ENCODE measurements at regions not wholly inside any gene's neighbourhood (a gene's known extent, or its start where the extent isn't known, plus 50 kb on each side); places are given as distances from the start of the nearest gene placed in this dataset.

DNA sequence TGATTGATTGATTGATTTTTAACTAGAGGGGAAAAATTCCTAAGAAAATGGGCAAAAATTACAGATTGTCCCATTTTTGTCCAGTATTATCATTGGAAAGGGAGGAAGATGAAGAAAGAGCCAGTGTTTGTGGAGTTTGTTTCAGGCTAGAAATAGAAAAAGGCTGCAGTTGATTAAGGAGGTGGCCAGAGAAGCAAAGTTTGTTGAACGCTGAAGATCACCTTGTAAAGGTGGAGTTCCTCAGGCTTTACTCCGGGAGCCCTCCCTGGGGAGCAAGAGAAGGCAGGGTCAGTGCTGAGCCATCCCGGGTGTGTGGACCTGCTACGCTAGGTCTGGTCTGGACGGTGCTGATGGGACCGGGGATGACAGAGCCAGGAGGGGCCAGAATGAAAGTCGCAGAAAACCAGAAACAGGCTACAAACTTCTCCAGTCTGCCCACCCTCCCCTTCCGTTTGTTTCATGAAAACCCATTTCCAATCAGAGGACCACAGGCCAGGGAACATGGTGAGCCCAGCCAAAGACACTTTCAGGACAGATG is 222.6 kb upstream of the FOXF1 start:
- no peak for DNase-seq

DNA sequence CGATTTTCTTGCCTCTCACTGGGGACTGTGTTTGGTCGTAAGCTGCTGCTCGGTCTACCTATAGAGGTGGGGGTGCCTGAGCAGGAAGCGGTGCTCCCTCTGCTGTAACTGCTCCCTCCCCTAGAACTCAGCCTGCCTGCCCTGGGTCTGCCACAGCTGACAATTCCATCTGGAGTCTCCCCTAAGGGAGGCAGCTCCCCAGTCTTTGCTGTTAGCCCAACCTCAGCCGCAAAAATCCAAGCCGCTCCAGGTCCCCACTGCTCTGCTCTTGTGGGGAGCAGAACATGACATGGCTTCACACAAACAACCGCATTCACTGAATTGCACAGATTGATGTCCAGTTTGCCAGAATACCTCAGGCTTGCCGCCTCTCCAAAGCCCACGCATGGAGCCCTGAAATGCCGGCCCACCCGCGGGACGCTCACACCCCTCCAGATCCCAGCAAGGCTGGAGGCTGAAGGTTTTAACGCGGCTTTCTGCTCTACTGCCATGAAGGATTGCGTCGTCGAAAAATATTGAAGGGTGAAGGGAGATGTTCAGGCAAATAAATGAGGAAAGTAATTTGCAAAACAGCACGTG is 221.5 kb upstream of the FOXF1 start:
- DNase-seq = no peak

DNA sequence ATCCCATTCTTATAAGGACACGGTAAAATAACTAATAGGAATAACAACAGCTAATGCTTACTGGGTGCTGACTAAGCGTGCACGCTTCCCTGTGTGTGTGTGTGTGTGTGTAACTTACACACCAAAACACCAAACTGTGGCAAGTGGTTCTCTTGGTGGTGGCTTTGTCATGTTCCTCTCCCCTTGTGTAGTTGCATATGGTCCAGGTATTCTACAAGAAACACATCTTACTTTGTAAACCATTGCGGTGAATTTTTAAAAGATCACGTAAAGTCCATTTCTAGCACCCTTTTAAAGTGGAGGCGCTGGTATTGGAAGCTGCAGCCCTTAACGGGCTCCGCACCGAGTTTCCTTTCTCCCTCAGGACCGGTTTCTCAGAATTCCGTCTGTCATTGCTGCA is 221.0 kb upstream of the FOXF1 start:
- no peak for DNase-seq

DNA sequence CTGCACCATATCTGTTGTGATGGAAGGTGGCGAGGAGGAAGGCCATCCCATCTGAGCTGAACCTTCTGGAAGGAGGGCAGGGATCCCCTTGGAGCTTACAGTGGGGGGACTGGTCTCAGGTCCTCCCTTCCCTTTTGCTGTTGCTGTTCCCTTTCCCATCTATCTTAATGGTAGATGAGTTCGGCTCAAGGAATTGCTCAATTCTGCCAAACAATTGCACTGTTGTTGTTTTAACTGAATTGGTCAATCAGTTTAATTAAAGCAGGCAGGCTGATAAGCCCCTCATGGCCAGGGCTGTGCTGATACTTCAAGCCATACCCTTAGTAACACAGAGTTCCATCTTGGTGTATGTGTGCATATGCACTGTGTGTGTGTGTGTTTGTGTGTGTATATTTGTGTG is 220.4 kb upstream of the FOXF1 start:
- no peak for DNase-seq

DNA sequence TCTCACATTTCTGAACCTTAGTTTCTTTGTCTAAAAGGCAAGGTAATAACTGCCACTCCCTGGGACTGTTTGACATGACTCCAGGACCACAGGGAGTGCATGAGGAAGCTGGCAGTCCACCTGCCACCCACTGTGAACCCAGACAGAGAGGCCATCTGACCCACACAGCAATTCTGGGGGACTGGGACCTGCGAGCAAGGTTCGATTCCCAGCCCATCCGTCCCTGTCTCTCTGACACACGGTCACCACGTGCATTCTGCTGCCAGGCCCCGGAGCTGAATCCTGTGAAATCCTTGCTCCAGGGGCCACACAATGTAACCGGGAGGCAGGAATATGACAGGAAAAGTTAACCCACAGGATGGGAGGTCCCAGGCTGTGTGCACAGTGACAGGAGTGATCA is 218.8 kb upstream of the FOXF1 start:
- DNase-seq = no peak

DNA sequence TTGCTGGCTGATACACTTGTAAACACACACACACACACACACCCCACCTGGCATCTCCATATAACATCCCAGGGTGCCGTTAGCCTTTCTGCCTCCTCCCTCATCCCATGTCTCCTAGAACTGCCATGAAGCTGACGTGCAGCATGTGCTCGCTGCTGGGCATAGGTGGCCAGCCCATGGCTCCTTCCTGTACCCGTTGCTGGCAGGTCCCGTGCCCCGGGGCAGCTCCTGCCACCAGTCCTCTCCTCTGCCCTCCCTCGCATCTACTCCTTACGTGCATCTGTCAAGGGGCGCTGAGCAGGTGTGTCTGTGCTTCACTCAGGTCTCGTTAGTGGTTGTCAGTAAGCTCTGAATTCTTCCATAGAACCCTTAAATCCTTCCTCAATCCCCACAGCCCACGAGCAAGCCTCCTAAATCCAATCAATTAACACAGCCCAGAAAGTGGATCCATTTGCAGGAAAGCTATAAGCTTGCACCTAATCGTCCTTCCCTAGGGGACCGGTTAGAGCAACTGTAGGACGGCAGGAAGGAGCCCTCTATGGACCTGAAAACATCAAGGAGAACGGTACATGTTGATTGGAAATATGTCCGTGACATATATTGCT is 218.1 kb upstream of the FOXF1 start:
- DNase-seq = no peak

DNA sequence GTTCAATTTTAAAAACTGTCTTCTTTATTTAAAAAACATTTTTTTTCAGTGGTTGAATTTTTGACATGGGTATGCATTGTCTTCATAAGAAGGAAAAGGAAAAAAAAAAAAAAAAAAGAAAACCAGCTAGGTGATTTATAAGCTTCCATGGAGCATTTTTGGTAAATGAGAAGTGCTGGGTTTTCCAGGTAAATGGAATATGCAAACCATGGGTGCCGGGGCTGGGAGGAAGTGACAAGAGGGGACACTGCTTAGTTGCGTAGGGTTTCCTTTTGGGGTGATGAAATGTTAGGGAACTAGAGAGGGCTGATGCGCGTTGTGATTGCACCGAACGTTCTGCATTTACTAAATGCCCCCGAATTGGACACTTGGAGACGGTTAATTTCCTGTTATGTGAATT is 217.4 kb upstream of the FOXF1 start:
- DNase-seq = no peak

DNA sequence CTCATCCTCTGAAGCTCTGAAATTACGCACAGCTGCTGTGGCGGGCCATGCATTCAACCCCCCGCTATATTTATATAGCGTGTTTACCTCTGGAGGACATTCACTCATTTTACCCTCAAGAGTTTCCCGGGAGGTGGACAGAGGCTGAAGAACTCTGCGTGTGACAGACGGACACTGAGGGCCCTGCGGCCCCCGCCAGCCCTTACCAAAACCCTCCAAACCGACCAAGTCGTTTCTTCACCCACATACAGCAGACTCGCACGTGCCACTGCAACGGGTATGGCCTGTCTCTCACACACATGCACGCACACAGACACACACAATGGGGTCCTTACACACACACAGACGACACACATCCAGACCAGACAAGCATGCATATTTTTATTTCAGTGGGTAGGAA is 216.4 kb upstream of the FOXF1 start:
- DNase-seq = no peak

DNA sequence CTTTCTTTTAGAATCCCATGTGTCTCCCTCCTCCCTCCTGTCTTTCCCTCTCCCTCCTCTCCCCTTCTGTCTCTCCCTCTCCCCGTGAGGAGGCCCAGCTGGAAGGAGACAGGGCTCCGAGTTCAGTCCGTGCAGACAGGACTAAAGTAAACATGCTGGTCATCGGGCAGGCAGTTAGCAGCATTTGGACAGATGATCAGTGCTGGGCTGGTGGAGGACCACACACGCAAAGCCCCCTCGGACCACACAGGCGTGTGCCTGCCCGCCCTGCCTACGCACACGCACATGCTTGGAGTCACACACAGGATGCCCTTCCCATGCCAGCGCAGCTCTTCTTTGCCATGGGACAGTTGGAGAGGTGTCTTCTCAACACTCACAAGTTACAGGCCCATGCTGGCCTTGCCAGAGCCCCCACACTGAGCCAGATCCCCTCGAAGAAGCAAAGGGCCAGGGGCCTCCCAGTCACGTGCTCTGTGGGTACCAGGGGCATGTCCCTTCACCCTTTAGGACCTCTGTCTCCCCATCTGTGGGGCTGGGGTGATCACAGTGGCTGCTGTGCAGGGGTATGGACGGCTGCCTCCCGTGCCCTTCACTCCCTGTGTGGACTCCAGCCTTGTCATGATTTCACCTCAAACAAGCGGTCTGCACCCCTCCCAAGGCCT is 215.7 kb upstream of the FOXF1 start:
- no peak for DNase-seq

DNA sequence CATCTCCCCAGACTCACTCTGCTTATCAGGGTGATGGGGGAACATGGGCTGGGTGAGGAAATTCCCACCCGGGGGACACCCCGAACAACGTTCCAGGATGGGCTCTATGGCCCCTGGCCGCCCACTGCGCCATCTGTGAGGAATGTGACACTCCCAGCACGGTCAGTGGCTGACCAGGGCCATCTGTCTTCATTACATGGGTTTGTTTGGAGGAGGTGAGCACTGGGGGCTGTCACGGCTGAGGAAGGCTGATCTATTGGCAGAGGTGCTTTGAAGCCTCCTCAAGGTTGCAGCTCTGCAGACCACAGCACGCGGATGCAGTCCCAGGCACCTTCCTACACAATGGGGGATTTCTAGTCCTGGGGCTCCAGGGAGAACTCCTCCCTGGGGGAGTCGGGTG is 214.1 kb upstream of the FOXF1 start:
- DNase-seq = no peak

DNA sequence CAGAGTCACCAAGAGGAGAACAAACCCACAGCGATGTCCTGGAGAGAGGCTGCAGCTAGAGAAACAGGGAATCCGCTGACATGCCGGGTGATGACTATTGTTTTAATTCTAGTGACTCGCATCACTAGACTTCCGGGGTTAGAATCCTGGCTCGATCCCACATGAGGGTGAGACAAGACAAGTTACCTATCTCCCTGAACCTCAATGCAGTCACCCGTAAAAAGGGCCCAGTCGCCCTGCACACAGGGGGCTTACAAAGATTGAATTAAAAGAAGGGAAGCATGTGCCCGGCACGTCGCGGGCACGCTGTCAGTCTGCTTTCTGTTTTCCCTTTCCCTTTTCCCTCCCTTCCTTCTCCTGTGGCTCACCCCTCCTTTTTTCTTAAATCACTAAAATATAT is 212.9 kb upstream of the FOXF1 start:
- DNase-seq = no peak

DNA sequence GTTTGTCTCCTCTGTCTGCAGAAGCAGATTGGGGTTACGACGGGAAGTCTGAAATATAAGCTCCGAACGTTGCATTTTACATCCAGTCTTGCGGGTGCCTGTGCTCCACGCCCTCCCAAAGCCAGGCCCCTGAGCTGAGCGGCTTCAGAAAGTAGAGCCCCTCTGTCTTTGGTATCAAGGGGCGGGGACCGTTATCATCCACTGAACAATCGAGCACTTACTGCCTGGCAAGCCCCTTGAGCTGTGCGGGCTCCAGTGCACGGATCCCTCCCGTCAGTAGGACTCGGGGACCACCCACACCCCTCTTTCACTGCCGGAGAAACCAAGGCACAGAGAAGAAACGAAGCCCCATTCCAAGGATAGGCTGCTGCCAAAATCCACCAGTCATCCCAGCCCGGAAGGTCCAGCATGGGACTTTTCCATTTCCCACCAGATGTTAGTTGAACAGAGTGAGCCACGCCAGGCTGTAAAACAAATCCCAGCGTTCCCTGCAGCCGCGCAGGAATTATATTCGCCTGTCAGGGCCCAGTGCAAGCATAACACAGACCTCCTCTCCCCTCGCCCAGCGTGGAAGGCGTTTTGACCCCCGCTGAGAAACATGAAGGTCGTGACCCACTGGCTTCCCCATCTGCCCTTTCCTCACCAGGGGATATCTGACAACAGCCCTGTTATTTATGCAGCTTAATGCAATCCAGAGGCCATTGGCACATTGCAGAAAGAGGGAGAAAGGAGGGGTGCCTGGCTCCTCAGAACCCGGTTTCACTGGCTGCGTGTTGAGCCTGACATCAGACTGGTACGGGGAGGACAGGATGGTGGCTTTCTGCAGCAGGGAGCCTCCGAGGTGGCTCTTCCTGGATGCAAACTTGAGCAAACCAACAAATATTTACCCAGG is 212.2 kb upstream of the FOXF1 start:
- no peak for DNase-seq

DNA sequence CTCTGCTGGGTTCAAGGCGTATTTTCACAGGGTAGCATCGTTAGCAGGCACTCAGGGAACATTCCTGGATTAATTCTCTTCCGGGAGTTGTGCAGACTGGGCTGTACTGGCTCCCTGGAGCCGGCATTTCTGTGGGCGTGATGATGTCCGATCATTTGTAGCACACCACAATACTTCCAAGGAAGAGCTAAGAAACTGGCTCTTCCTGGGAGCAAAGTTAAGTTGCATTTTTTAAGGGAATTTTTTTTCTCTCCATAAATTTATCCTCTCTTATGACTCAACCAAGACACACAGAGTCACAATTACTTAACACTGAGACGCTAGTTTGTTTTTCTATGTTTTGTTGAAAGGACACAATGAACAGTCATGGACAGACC is 211.6 kb upstream of the FOXF1 start:
- DNase-seq = no peak

DNA sequence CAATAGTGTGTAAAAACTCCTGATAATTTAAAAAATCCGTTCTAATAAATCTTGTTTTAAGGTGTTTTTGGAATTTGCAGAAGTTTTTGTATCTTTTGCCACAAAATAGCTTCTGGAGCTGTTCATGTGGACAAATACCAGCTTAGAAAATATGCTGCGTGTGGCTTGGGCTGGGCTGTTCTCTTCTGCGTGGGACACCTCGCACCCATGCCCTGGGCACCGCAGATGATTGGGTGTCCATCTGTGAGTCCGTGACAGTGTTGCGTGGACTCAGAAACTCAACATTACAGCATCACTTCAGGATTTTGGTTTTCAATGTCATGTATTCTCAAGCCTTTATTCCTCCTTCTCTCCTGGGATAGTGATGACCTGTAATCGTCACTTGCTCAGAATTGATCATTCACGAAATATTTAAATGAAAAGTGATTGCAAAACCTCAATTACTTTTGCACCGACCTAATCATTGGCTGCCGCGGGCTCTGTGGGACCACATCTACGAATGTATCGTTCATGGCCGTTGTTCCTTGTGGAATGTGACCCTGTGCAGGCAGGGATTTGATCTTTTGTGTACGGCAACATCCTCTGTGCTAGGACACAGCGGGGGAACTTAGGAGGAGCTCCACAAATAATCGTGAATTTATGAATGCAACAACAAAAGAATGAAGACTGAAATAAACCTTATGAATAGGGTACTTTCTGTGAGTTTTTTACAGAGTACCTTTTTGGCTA is 210.3 kb upstream of the FOXF1 start:
- DNase-seq = no peak

DNA sequence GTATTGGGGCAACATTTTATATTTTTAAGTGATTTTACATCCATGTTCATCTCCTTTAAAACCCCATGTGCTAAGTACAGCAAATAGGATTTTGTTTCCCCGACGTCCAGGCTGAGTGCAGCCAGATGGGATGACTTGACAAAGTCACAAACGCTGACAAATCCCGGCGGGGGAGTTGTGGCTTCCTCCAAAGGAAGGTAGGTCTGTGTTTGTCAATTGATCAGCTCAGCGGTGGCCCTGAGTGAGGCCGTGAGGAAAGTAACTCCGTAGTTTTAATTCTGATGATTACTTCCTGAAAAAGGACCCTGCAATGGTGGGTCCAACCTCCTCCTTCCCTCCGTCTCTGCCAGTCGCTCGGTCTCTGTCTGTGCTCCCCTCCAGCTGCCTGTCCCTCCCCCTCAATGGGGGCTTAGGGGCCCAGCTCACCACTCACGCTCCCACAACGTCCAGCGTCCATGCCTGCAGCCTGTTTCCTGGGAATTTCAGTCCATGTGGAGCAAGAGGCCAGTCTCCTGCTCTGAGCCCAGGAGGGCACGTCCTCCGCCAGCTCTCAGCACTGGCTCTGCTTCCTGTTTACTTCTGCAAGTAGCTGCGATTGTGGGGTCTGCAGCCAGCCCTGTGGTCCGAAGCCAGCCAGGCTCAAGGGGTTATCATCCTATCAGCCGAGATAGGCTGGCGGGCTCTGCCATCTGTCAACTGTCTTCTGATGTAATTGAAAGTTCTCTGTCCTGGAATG is 209.4 kb upstream of the FOXF1 start:
- no peak for DNase-seq

DNA sequence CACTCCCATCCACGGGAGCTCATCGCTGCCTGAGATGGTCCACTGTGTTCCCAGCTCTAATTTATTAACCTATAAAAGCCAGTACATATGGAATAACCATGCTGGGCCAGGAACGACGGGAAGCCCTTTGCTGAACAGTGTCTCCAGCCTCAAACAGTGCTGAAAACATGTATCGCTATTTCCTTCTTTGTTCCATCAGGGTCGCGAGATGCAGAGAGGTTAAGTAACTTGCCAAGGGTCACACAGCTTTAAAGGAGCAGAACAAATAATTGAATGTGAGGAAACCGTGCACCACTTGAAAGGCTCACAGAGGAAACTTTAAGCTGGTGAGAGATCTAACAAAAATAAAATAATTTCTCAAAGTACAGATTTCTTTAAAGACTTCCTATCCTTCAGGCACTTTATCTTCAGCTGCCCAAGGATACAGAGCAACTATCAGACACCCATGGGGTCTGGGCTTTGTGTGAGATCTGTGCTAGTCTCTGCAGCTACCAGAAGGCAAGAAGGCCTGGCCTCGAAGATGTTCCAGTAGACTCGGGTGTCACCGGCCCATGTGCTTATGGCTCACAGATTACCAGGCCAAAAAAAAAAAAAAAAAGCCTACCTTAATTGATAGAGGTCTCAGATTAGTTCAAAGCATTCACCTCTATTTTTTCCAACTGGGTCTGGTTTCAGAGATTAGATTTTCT is 207.8 kb upstream of the FOXF1 start:
- no peak for DNase-seq

DNA sequence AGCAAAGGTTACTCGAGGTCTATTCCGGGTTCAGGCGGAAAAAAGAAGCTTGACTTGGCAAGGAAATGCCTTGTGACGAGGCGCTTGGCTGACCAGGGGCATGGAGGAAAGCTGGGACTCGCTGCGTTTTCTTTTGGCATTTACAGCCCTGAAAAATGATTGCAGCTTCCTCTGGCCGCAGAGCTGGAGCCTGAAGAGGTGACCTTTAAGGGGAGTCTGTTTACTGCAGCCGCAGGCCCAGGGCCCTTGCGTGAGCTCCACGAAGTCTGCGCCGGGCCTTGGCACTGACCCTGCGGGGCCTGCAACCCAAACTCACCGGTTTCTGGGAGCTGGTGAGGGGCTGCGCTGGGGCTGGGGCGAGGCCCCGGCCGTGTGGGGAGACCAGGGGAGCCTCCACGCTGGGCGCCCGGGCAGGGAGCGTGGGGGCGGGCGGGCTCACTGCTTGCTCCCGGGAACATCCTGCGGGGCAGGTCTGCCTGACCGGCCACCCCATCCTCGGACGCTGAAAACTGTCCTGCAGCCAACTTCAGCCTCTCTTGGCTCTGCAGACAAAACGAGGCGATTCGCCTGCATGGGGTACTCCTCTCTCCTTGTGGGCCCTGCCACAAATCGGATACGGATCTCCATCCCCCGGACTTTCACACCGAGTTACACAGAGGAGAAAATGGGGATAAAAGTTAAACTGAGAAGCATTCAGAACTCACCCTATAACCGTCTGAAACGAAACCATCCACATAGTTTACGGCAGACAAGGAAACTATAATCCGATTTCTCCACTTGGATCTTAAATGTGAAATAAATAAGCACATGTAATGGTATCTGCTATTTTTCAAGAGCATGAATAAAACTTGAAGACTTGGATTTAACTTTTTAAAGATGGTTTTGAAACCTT is 206.3 kb upstream of the FOXF1 start:
- DNase-seq = no peak

DNA sequence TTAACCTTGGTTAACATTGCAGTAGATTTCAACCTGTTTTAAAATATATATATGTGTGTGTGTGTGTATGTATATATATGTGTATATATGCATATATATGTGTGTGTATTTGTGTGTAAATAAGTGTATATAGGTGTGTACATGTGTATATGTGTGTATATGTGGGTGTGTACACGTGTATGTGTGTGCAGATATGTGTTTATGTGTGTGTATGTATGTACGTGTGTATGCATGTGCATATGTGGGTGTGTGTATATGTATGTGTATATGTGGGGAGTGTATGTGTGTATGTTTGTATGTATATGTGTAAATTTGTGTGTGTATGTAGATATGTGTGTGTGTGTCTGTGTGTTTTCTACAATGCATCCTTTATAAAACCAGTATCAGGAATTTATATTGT is 205.5 kb upstream of the FOXF1 start:
- no peak for DNase-seq

DNA sequence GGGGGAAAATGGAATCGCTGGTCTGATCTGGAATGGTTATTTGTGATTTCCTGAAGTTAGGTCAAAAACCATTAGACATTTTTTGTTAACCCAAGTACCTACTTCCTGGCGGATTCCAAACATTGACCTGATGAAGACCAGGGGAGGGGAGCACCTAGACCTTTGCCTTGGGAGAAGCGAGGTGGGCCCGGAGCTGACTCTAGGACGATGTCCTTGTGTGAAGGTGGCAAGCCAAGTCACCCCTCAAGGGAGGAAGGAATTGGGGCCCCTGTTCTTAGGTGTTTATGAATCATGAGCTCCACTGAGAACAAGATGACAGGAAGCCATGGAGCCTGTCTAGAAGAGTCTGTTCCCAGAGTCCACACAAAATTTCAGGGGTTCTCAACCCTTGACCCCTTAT is 204.9 kb upstream of the FOXF1 start:
- DNase-seq = no peak

DNA sequence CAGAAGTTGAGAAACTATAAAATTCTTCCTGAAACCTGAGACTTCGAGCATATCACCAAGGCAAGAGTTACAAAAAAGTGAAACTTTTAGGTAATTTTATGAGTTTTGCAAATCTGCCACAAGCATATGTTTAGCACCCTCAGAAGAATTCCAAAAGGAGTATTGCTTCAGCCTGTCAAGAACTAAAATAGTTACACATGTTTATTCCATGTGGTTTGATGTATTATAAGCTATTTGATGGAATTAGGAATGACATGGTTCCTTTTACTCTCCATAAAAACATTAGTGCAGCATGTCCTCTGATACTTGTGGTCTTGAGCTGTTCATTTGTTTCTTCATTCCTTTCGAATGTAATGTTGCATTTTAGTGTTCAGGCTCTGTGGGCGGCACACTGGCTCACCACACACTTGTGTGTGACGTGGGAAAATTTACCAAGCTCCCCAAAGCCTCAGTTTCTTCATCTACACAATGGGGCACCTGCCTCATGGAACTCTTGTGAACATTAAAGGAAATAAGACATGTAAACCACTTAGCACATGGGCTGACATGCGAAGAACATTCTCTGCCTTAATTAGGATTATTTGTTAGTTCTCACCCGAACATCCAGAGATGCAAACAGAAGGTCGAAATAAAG is 204.2 kb upstream of the FOXF1 start:
- DNase-seq = no peak

Measured in left hindlimb (tissue), 1 donor.